ENCODE measurements at regions not wholly inside any gene's neighbourhood (a gene's known extent, or its start where the extent isn't known, plus 50 kb on each side); places are given as distances from the start of the nearest gene placed in this dataset.

DNA sequence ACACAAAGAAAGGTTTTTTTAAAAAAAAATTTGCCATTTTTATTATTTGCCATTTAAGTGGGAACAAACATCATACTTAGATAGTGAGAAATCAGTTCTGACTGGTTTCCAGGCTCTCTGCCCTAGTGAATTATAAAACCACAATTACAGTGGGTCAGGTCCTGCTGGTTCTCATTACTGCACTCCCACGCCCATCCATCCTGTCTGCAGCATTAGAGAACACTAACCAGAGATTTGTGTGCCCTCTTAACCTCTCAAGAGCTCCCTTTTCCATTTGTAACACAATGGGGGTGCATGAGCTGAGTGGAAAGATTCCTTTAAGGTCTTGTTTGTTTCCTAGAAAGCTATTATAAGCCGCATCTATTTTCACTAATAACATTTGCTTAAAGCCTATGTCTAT, 489.3 kb downstream of the AMY1C start (continued):
- TF ChIP-seq, protein P1, sequence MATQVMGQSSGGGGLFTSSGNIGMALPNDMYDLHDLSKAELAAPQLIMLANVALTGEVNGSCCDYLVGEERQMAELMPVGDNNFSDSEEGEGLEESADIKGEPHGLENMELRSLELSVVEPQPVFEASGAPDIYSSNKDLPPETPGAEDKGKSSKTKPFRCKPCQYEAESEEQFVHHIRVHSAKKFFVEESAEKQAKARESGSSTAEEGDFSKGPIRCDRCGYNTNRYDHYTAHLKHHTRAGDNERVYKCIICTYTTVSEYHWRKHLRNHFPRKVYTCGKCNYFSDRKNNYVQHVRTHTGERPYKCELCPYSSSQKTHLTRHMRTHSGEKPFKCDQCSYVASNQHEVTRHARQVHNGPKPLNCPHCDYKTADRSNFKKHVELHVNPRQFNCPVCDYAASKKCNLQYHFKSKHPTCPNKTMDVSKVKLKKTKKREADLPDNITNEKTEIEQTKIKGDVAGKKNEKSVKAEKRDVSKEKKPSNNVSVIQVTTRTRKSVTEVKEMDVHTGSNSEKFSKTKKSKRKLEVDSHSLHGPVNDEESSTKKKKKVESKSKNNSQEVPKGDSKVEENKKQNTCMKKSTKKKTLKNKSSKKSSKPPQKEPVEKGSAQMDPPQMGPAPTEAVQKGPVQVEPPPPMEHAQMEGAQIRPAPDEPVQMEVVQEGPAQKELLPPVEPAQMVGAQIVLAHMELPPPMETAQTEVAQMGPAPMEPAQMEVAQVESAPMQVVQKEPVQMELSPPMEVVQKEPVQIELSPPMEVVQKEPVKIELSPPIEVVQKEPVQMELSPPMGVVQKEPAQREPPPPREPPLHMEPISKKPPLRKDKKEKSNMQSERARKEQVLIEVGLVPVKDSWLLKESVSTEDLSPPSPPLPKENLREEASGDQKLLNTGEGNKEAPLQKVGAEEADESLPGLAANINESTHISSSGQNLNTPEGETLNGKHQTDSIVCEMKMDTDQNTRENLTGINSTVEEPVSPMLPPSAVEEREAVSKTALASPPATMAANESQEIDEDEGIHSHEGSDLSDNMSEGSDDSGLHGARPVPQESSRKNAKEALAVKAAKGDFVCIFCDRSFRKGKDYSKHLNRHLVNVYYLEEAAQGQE (IDR thresholded peaks at IDR 0.05) = no peak
- no peak for TF ChIP-seq SP1 (IDR thresholded peaks at IDR 0.05)
- no peak for TF ChIP-seq GABPA (IDR thresholded peaks at IDR 0.05 in 1 of 2, conservative IDR thresholded peaks at IDR 0.05 in 1 of 2)
- no peak for TF ChIP-seq RXRA (IDR thresholded peaks at IDR 0.05)
- no peak for TF ChIP-seq EGR1 (IDR thresholded peaks at IDR 0.05; ENCODE audit: low read depth in 2 of 2)
- TF ChIP-seq, protein P2, sequence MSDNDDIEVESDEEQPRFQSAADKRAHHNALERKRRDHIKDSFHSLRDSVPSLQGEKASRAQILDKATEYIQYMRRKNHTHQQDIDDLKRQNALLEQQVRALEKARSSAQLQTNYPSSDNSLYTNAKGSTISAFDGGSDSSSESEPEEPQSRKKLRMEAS (IDR thresholded peaks at IDR 0.05) = no peak
- TF ChIP-seq ATF3 (IDR thresholded peaks at IDR 0.05) = no peak
- no peak for TF ChIP-seq TAF1 (conservative IDR thresholded peaks at IDR 0.05)

DNA sequence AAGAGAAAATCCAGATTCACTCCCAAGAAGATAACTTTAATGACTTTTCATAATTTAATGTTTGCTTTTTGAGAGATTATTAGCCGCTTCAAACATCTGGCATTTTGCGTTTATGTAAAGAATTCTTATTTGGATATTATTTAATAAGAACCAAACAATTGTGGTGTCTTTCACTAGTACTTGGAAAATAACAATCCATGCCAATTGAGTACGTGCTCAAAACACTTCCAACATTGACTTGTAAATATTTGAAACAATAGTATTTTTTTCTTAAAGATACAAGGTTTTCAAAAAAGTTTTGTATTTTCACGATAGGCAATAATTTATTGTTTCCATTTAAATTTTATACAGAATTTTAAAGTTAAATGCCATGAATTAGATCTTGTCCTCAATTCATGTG, 498.7 kb downstream of the AMY1C start:
- 49% methylated on average over 4 of the region's 4 CpGs for WGBS
- Histone ChIP-seq H3K9me3 (ENCODE audit: control insufficient read depth in 4 of 4, low read length in 3 of 4) (no peaks in the 10 kb centered on the region), H3K4me3 (ENCODE audit: low read depth in 1 of 3, low read length in 3 of 3) (no peak overlapping the region), H3K9ac (ENCODE audit: low read depth in 1 of 2, low read length in 2 of 2) (no peak overlapping the region), H3K27me3 (ENCODE audit: control insufficient read depth in 4 of 4, insufficient read depth in 4 of 4, low read length in 3 of 4) (no peaks in the 10 kb centered on the region), H3K27ac (ENCODE audit: low read depth in 1 of 2, low read length in 2 of 2) (no peak overlapping the region), H3K4me1 (ENCODE audit: control insufficient read depth in 4 of 4, insufficient read depth in 4 of 4, low read length in 3 of 4) (no peaks in the 10 kb centered on the region), H3K36me3 (ENCODE audit: control insufficient read depth in 4 of 4, insufficient read depth in 3 of 4, low read depth in 1 of 4, low read length in 3 of 4) (no peaks in the 10 kb centered on the region)
- DNase-seq (ENCODE audit: low spot score) = no peak
- TF ChIP-seq, protein P2 (IDR thresholded peaks at IDR 0.05) = no peak
- TF ChIP-seq, protein P3, sequence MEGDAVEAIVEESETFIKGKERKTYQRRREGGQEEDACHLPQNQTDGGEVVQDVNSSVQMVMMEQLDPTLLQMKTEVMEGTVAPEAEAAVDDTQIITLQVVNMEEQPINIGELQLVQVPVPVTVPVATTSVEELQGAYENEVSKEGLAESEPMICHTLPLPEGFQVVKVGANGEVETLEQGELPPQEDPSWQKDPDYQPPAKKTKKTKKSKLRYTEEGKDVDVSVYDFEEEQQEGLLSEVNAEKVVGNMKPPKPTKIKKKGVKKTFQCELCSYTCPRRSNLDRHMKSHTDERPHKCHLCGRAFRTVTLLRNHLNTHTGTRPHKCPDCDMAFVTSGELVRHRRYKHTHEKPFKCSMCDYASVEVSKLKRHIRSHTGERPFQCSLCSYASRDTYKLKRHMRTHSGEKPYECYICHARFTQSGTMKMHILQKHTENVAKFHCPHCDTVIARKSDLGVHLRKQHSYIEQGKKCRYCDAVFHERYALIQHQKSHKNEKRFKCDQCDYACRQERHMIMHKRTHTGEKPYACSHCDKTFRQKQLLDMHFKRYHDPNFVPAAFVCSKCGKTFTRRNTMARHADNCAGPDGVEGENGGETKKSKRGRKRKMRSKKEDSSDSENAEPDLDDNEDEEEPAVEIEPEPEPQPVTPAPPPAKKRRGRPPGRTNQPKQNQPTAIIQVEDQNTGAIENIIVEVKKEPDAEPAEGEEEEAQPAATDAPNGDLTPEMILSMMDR (IDR thresholded peaks at IDR 0.05; ENCODE audit: low read depth, low read length, missing input control) = no peak
- no peak for TF ChIP-seq TAF1 (conservative IDR thresholded peaks at IDR 0.05)
- TF ChIP-seq, protein P1 (IDR thresholded peaks at IDR 0.05) = no peak
- TF ChIP-seq GABPA (IDR thresholded peaks at IDR 0.05 in 1 of 2, conservative IDR thresholded peaks at IDR 0.05 in 1 of 2) = no peak
- no peak for TF ChIP-seq HNF4A (conservative IDR thresholded peaks at IDR 0.05)
- TF ChIP-seq ATF3 (IDR thresholded peaks at IDR 0.05) = no peak
- no peak for TF ChIP-seq NR2F2 (IDR thresholded peaks at IDR 0.05)
- TF ChIP-seq, protein P4, sequence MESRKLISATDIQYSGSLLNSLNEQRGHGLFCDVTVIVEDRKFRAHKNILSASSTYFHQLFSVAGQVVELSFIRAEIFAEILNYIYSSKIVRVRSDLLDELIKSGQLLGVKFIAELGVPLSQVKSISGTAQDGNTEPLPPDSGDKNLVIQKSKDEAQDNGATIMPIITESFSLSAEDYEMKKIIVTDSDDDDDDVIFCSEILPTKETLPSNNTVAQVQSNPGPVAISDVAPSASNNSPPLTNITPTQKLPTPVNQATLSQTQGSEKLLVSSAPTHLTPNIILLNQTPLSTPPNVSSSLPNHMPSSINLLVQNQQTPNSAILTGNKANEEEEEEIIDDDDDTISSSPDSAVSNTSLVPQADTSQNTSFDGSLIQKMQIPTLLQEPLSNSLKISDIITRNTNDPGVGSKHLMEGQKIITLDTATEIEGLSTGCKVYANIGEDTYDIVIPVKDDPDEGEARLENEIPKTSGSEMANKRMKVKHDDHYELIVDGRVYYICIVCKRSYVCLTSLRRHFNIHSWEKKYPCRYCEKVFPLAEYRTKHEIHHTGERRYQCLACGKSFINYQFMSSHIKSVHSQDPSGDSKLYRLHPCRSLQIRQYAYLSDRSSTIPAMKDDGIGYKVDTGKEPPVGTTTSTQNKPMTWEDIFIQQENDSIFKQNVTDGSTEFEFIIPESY (IDR thresholded peaks at IDR 0.05) = no peak
- no peak for TF ChIP-seq FOXA1 (IDR thresholded peaks at IDR 0.05)
- no peak for TF ChIP-seq YY1 (IDR thresholded peaks at IDR 0.05)
- no peak for TF ChIP-seq RAD21 (IDR thresholded peaks at IDR 0.05)
- TF ChIP-seq JUND (IDR thresholded peaks at IDR 0.05) = no peak
- no peak for TF ChIP-seq EGR1 (IDR thresholded peaks at IDR 0.05; ENCODE audit: low read depth in 2 of 2)
- TF ChIP-seq FOXA2 (IDR thresholded peaks at IDR 0.05) = no peak
- no peak for TF ChIP-seq SP1 (IDR thresholded peaks at IDR 0.05)
- TF ChIP-seq HNF4G (IDR thresholded peaks at IDR 0.05) = no peak
- no peak for TF ChIP-seq RXRA (IDR thresholded peaks at IDR 0.05)

Measured in liver (tissue), 8 donors.